ENCODE measurements at regions not wholly inside any gene's neighbourhood (a gene's known extent, or its start where the extent isn't known, plus 50 kb on each side); places are given as distances from the start of the nearest gene placed in this dataset.

GRCh38 chr7:13602036-13602435 is 387.4 kb downstream of the ETV1 start:
- intact Hi-C loops (cut with DNase I) = no loop called here
- Histone ChIP-seq H3K9me3 (replicated peaks in 1 of 3) (no peaks in the 10 kb centered on the region), H3K27ac (no peak overlapping the region), H3K36me3 (replicated peaks in 1 of 2) (no peaks in the 10 kb centered on the region), H3K4me1 (replicated peaks in 1 of 2) (no peaks in the 10 kb centered on the region), H3K27me3 (no peaks in the 10 kb centered on the region), H3K4me3 (no peak overlapping the region)
- no peak for DNase-seq
- WGBS, 4 donors = 60 to 69% (median 61%) methylated on average over 2 of the region's 2 CpGs
- TF ChIP-seq POLR2A (IDR thresholded peaks at IDR 0.05) = no peak

GRCh38 chr7:13603016-13603415 is 386.4 kb downstream of the ETV1 start:
- no peak for DNase-seq
- H3K9me3 ChIP-seq (replicated peaks in 1 of 3) = no peaks in the 10 kb centered on the region
- intact Hi-C loops (cut with DNase I) = no loop called here
- H3K36me3 ChIP-seq (replicated peaks in 1 of 2) = no peaks in the 10 kb centered on the region
- WGBS, 4 donors = 65 to 80% (median 71%) methylated on average over 1 of the region's 1 CpG
- no peak overlapping the region for H3K27ac ChIP-seq
- no peak overlapping the region for H3K4me3 ChIP-seq
- H3K27me3 ChIP-seq = no peaks in the 10 kb centered on the region
- TF ChIP-seq POLR2A (IDR thresholded peaks at IDR 0.05) = no peak
- TF ChIP-seq CTCF (IDR thresholded peaks at IDR 0.05) = no peak
- no peaks in the 10 kb centered on the region for H3K4me1 ChIP-seq (replicated peaks in 1 of 2)

GRCh38 chr7:13603661-13604060 is 385.8 kb downstream of the ETV1 start:
- no peaks in the 10 kb centered on the region for H3K9me3 ChIP-seq (replicated peaks in 1 of 3)

GRCh38 chr7:13604178-13604577 is 385.3 kb downstream of the ETV1 start:
- no peak for DNase-seq
- H3K27me3 ChIP-seq = no peaks in the 10 kb centered on the region
- H3K4me3 ChIP-seq = no peak overlapping the region
- no peak for TF ChIP-seq POLR2A (IDR thresholded peaks at IDR 0.05)
- no peak for TF ChIP-seq CTCF (IDR thresholded peaks at IDR 0.05)
- H3K4me1 ChIP-seq (replicated peaks in 1 of 2) = no peaks in the 10 kb centered on the region
- 88 to 93% (median 90%) methylated on average over 2 of the region's 2 CpGs for WGBS, 4 donors
- no peaks in the 10 kb centered on the region for H3K9me3 ChIP-seq (replicated peaks in 1 of 3)
- intact Hi-C loops (cut with DNase I) = no loop called here
- H3K36me3 ChIP-seq (replicated peaks in 1 of 2) = no peaks in the 10 kb centered on the region
- no peak overlapping the region for H3K27ac ChIP-seq

More at GRCh38 chr7:13603661-13604060, 385.8 kb downstream of the ETV1 start:
- H3K4me1 ChIP-seq (replicated peaks in 1 of 2) = no peaks in the 10 kb centered on the region
- H3K36me3 ChIP-seq (replicated peaks in 1 of 2) = no peaks in the 10 kb centered on the region
- intact Hi-C loops (cut with DNase I) = no loop called here
- no peaks in the 10 kb centered on the region for H3K27me3 ChIP-seq
- WGBS, 4 donors = 78 to 90% (median 82%) methylated on average over 3 of the region's 3 CpGs
- DNase-seq = no peak
- TF ChIP-seq POLR2A (IDR thresholded peaks at IDR 0.05) (no peak), CTCF (IDR thresholded peaks at IDR 0.05) (no peak)
- H3K4me3 ChIP-seq = no peak overlapping the region
- H3K27ac ChIP-seq = no peak overlapping the region

- intact Hi-C loops (cut with DNase I) = no loop called here
Observed at GRCh38 chr7:13610372-13610771, 379.1 kb downstream of the ETV1 start.

More at GRCh38 chr7:13610372-13610771, 379.1 kb downstream of the ETV1 start:
- Histone ChIP-seq H3K4me3 (no peak overlapping the region), H3K36me3 (replicated peaks in 1 of 2) (no peaks in the 10 kb centered on the region), H3K4me1 (replicated peaks in 1 of 2) (no peaks in the 10 kb centered on the region), H3K9me3 (replicated peaks in 1 of 3) (no peaks in the 10 kb centered on the region), H3K27me3 (no peaks in the 10 kb centered on the region), H3K27ac (no peak overlapping the region)
- DNase-seq = no peak
- no peak for TF ChIP-seq CTCF (IDR thresholded peaks at IDR 0.05)
- TF ChIP-seq POLR2A (IDR thresholded peaks at IDR 0.05) = no peak
